GM12878 (cell line): ENCODE measurements at regions not wholly inside any gene's neighbourhood (a gene's known extent, or its start where the extent isn't known, plus 50 kb on each side); places are given as distances from the start of the nearest gene placed in this dataset.

ENCODE experiments used
- ATAC-seq: fragments of 200-7000 bp; cut with Tn5 transposase; 3 replicates; pipeline ENCODE4 v1.9.1; 2020; ENCODE audit warnings: mild to moderate bottlenecking, moderate library complexity
- BruUV-seq: library from RNA; stranded (reverse); fragments of 400-500 nt; replicated peaks from 2 replicates; lab custom pipeline; 2021; lab: Mats Ljungman, UMichigan
- CTCF ChIA-PET: fragments of 300-600 bp; sonication (Branson Sonifier 250); formaldehyde crosslinking; extraction: SDS; loops from one replicate; lab custom pipeline; 2021; ENCODE audit warnings: inconsistent platforms; lab: Yijun Ruan, JAX
- POLR2A ChIA-PET: fragments of 350-600 bp; formaldehyde crosslinking; extraction: SDS; loops from one replicate; lab custom pipeline; 2021; ENCODE audit warnings: inconsistent platforms; lab: Charles Lee
- RAD21 ChIA-PET: fragments of 300-600 bp; sonication (Branson Sonifier 250); formaldehyde crosslinking; loops from one replicate; lab custom pipeline; 2023; ENCODE audit warnings: antibody characterized with exemption; ENCODE audit not compliant: unreplicated experiment; lab: Charles Lee
- SMC1A ChIA-PET: fragments of 300-600 bp; sonication (Branson Sonifier 250); formaldehyde crosslinking; loops from one replicate; lab custom pipeline; 2023; ENCODE audit not compliant: unreplicated experiment, uncharacterized antibody; lab: Charles Lee
- DNase-seq: peaks from one replicate; pipeline ENCODE4 v3.0.0-alpha.2; 2011; ENCODE audit warnings: low read depth, low spot score
- FAIRE-seq: peaks from 3 replicates; lab custom pipeline; 2011; peaks lifted over from hg19 to GRCh38; lab: Jason Lieb, UNC
- H2AFZ ChIP-seq: 2 replicates; pipeline ENCODE4 v1.6.0; 2011; ENCODE audit warnings: low read depth, low read length, control low read depth; ENCODE audit not compliant: control insufficient read depth
- H3K27ac ChIP-seq: 2 replicates; pipeline ENCODE4 v1.5.1; 2011; ENCODE audit warnings: control low read depth; ENCODE audit not compliant: control insufficient read depth, insufficient read depth
- H3K27me3 ChIP-seq, 2 experiments: replicated peaks in 1 of 2; 2 replicates each; pipeline versions ENCODE4 v1.6.0 to v1.6.1; 2011; ENCODE audit warnings: low read length in 1 of 2; ENCODE audit not compliant: control insufficient read depth in 2 of 2, insufficient read depth in 2 of 2
- H3K36me3 ChIP-seq, 2 experiments: 2 replicates each; pipeline ENCODE4 v1.5.1; 2011; ENCODE audit warnings: low read length in 1 of 2; ENCODE audit not compliant: control insufficient read depth in 2 of 2, insufficient read depth in 2 of 2
- H3K4me1 ChIP-seq: 2 replicates; pipeline ENCODE4 v1.6.1; 2011; ENCODE audit warnings: mild to moderate bottlenecking, low read length, moderate library complexity, mixed read lengths; ENCODE audit not compliant: control insufficient read depth, insufficient read depth
- H3K4me2 ChIP-seq: 2 replicates; pipeline ENCODE4 v1.6.0; 2011; ENCODE audit warnings: control low read depth; ENCODE audit not compliant: control insufficient read depth, insufficient read depth
- H3K4me3 ChIP-seq: fragments of 200-600 bp; sonication (generic); 2 replicates; pipeline ENCODE4 v1.5.1; 2016
- H3K79me2 ChIP-seq: 2 replicates; pipeline ENCODE4 v1.6.0; 2011; ENCODE audit warnings: low read length; ENCODE audit not compliant: control insufficient read depth, insufficient read depth
- H3K9ac ChIP-seq: 2 replicates; pipeline ENCODE4 v1.8.0; 2011; ENCODE audit warnings: low read length, control low read depth, mixed read lengths; ENCODE audit not compliant: control insufficient read depth, insufficient read depth
- H3K9me3 ChIP-seq: replicated peaks from 3 replicates; pipeline ENCODE4 v1.5.1; 2011; ENCODE audit warnings: mild to moderate bottlenecking, low read length; ENCODE audit not compliant: control insufficient read depth, insufficient read depth
- H4K20me1 ChIP-seq: 2 replicates; pipeline ENCODE4 v1.6.0; 2011; ENCODE audit not compliant: control insufficient read depth, insufficient read depth
- BRCA1 ChIP-seq: IDR thresholded peaks from 2 replicates; pipeline ENCODE4 v1.6.1; 2011; ENCODE audit warnings: low read depth, low read length, improper control_type of control experiment
- CBX3 ChIP-seq: fragments of 200-600 bp; sonication (generic); IDR thresholded peaks from 2 replicates; pipeline ENCODE4 v1.6.1; 2016; ENCODE audit warnings: low read depth, borderline replicate concordance
- CEBPZ ChIP-seq: fragments of 150-350 bp; IDR thresholded peaks from 2 replicates; pipeline ENCODE4 v1.6.1; 2016; ENCODE audit warnings: low read depth, low read length
- ETV6 ChIP-seq, 2 experiments: fragments of 450-650 bp in 1 of 2; IDR thresholded peaks in 1 of 2; conservative IDR thresholded peaks in 1 of 2; 2 replicates each; pipeline ENCODE4 v1.6.1; 2014; ENCODE audit warnings: antibody characterized with exemption in 1 of 2, borderline replicate concordance in 1 of 2, low read depth in 1 of 2, mild to moderate bottlenecking in 1 of 2, moderate library complexity in 1 of 2
- GABPA ChIP-seq: IDR thresholded peaks from 2 replicates; pipeline ENCODE4 v1.6.1; 2014; ENCODE audit warnings: antibody characterized with exemption, low read depth, mild to moderate bottlenecking, inconsistent platforms
- IRF4 ChIP-seq: IDR thresholded peaks from 2 replicates; pipeline ENCODE4 v1.6.1; 2011; ENCODE audit warnings: low read depth, low read length
- MYC ChIP-seq: IDR thresholded peaks from 2 replicates; pipeline ENCODE4 v1.6.1; 2011; ENCODE audit warnings: mild to moderate bottlenecking, low read length, moderate library complexity, inconsistent platforms; ENCODE audit not compliant: insufficient read depth, insufficient replicate concordance, insufficient read length, severe bottlenecking
- NFIC ChIP-seq: IDR thresholded peaks from 2 replicates; pipeline ENCODE4 v1.6.1; 2012; ENCODE audit warnings: low read depth, mild to moderate bottlenecking, inconsistent platforms, low read length, moderate library complexity
- NRF1 ChIP-seq: conservative IDR thresholded peaks from 2 replicates; pipeline ENCODE4 v1.6.1; 2011; ENCODE audit warnings: mild to moderate bottlenecking, low read depth, low read length, improper control_type of control experiment
- PAX8 ChIP-seq: fragments of 450-650 bp; IDR thresholded peaks from 2 replicates; pipeline ENCODE4 v1.6.1; 2017; ENCODE audit warnings: mild to moderate bottlenecking, moderate library complexity
- RAD51 ChIP-seq: fragments of 450-650 bp; IDR thresholded peaks from 2 replicates; pipeline ENCODE4 v1.6.1; 2016; ENCODE audit warnings: moderate library complexity, mild to moderate bottlenecking, inconsistent platforms
- RB1 ChIP-seq: fragments of 450-650 bp; formaldehyde crosslinking; IDR thresholded peaks from 2 replicates; pipeline ENCODE4 v1.6.1; 2017; ENCODE audit warnings: mild to moderate bottlenecking, borderline replicate concordance
- ZSCAN29 ChIP-seq: fragments of 450-650 bp; IDR thresholded peaks from 2 replicates; pipeline ENCODE4 v1.6.1; 2017; ENCODE audit warnings: mild to moderate bottlenecking, moderate library complexity
- WGBS: methylation state at CpG from one replicate; pipeline ENCODE4 v1.1.6; 2016; ENCODE audit warnings: low lambda C conversion rate; ENCODE audit not compliant: insufficient replicate concordance, insufficient coverage; ENCODE audit errors: missing lambda C conversion rate; 5-methylcytosine and 5-hydroxymethylcytosine counted together
- in situ Hi-C: fragments of 300-500 bp; cut with MboI; formaldehyde crosslinking; loops from 9 replicates; pipeline ENCODE4 v1.14.3; 2018; ENCODE audit warnings: mixed read lengths
- intact Hi-C: fragments of 100-400 bp; cut with micrococcal nuclease; formaldehyde crosslinking; loops from one replicate; pipeline ENCODE4 v1.14.2; 2022; ENCODE audit not compliant: unreplicated experiment
- TF ChIP-seq, protein P1 (sequence below): fragments of 450-650 bp; IDR thresholded peaks from 2 replicates; pipeline ENCODE4 v1.6.1; 2016; ENCODE audit warnings: mild to moderate bottlenecking
- TF ChIP-seq, protein P2 (sequence below): fragments of 450-650 bp; formaldehyde crosslinking; IDR thresholded peaks from 2 replicates; pipeline ENCODE4 v1.4.0; 2020; ENCODE audit warnings: mild to moderate bottlenecking, moderate library complexity
- TF ChIP-seq, protein P3 (sequence below): fragments of 150-350 bp; IDR thresholded peaks from 2 replicates; pipeline ENCODE4 v1.6.1; 2014; ENCODE audit warnings: mild to moderate bottlenecking, low read depth, low read length

GRCh38 chr5:105054406-105054805 lies 1491.8 kb upstream of the NUDT12 start:
- POLR2A ChIA-PET = no interaction called here
- no peak overlapping the region for H3K4me3 ChIP-seq
- ATAC-seq (no peak), DNase-seq (no peak), FAIRE-seq (no peak)
- H2AFZ ChIP-seq = no peak overlapping the region
- WGBS = 0% methylated on average over 2 of the region's 2 CpGs
- RAD21 ChIA-PET = no interaction called here
- CTCF ChIA-PET = no interaction called here
- H3K79me2 ChIP-seq = no peaks in the 10 kb centered on the region
- no peaks in the 10 kb centered on the region for H3K27me3 ChIP-seq
- no peak overlapping the region for H3K27ac ChIP-seq
- in situ Hi-C loops = no loop called here
- H4K20me1 ChIP-seq = no peaks in the 10 kb centered on the region
- SMC1A ChIA-PET = no interaction called here
- H3K4me2 ChIP-seq = no peak overlapping the region
- H3K4me1 ChIP-seq = no peaks in the 10 kb centered on the region
- no TSS peak for BruUV-seq
- H3K9ac ChIP-seq = no peak overlapping the region
- H3K9me3 ChIP-seq = no peaks in the 10 kb centered on the region
- no peaks in the 10 kb centered on the region for H3K36me3 ChIP-seq
- intact Hi-C loops = no loop called here
- no peak for TF ChIP-seq MYC
- TF ChIP-seq, protein P1, sequence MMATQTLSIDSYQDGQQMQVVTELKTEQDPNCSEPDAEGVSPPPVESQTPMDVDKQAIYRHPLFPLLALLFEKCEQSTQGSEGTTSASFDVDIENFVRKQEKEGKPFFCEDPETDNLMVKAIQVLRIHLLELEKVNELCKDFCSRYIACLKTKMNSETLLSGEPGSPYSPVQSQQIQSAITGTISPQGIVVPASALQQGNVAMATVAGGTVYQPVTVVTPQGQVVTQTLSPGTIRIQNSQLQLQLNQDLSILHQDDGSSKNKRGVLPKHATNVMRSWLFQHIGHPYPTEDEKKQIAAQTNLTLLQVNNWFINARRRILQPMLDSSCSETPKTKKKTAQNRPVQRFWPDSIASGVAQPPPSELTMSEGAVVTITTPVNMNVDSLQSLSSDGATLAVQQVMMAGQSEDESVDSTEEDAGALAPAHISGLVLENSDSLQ = no peak
- no peak for TF ChIP-seq CBX3
- TF ChIP-seq NRF1 = no peak
- no peak for TF ChIP-seq RB1
- TF ChIP-seq, protein P2, sequence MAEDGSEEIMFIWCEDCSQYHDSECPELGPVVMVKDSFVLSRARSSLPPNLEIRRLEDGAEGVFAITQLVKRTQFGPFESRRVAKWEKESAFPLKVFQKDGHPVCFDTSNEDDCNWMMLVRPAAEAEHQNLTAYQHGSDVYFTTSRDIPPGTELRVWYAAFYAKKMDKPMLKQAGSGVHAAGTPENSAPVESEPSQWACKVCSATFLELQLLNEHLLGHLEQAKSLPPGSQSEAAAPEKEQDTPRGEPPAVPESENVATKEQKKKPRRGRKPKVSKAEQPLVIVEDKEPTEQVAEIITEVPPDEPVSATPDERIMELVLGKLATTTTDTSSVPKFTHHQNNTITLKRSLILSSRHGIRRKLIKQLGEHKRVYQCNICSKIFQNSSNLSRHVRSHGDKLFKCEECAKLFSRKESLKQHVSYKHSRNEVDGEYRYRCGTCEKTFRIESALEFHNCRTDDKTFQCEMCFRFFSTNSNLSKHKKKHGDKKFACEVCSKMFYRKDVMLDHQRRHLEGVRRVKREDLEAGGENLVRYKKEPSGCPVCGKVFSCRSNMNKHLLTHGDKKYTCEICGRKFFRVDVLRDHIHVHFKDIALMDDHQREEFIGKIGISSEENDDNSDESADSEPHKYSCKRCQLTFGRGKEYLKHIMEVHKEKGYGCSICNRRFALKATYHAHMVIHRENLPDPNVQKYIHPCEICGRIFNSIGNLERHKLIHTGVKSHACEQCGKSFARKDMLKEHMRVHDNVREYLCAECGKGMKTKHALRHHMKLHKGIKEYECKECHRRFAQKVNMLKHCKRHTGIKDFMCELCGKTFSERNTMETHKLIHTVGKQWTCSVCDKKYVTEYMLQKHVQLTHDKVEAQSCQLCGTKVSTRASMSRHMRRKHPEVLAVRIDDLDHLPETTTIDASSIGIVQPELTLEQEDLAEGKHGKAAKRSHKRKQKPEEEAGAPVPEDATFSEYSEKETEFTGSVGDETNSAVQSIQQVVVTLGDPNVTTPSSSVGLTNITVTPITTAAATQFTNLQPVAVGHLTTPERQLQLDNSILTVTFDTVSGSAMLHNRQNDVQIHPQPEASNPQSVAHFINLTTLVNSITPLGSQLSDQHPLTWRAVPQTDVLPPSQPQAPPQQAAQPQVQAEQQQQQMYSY (CRISPR knock-in tag) = no peak
- TF ChIP-seq ETV6 (conservative IDR thresholded peaks at IDR 0.05 in 1 of 2, IDR thresholded peaks at IDR 0.05 in 1 of 2; ENCODE audit: borderline replicate concordance in 1 of 2, low read depth in 1 of 2) = no peak
- TF ChIP-seq CEBPZ = no peak
- no peak for TF ChIP-seq NFIC
- TF ChIP-seq, protein P3, sequence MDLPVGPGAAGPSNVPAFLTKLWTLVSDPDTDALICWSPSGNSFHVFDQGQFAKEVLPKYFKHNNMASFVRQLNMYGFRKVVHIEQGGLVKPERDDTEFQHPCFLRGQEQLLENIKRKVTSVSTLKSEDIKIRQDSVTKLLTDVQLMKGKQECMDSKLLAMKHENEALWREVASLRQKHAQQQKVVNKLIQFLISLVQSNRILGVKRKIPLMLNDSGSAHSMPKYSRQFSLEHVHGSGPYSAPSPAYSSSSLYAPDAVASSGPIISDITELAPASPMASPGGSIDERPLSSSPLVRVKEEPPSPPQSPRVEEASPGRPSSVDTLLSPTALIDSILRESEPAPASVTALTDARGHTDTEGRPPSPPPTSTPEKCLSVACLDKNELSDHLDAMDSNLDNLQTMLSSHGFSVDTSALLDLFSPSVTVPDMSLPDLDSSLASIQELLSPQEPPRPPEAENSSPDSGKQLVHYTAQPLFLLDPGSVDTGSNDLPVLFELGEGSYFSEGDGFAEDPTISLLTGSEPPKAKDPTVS = no peak
- no peak for TF ChIP-seq BRCA1
- TF ChIP-seq IRF4 = no peak
- TF ChIP-seq PAX8 = no peak
- TF ChIP-seq RAD51 = no peak
- TF ChIP-seq GABPA = no peak
- no peak for TF ChIP-seq ZSCAN29
